HCT116 (cell line): ENCODE measurements at regions not wholly inside any gene's neighbourhood (a gene's known extent, or its start where the extent isn't known, plus 50 kb on each side); places are given as distances from the start of the nearest gene placed in this dataset.

Experiments used
- ATAC-seq: fragments of 200-7000 bp; cut with Tn5 transposase; 2 replicates; pipeline ENCODE4 v1.9.1; 2020; ENCODE audit warnings: mild to moderate bottlenecking, moderate library complexity
- BruUV-seq: library from RNA; stranded (reverse); fragments of 400-500 nt; replicated peaks from 2 replicates; lab custom pipeline; 2021; lab: Mats Ljungman, UMichigan
- CTCF ChIA-PET: fragments of 300-600 bp; sonication (Branson Sonifier 250); formaldehyde crosslinking; loops from one replicate; lab custom pipeline; 2021; ENCODE audit warnings: antibody characterized with exemption; lab: Charles Lee
- POLR2A ChIA-PET: fragments of 300-600, 350-600 bp; sonication (Branson Sonifier 250); formaldehyde crosslinking; loops from one replicate; lab custom pipeline; 2021; ENCODE audit warnings: antibody characterized with exemption; lab: Charles Lee
- RAD21 ChIA-PET, 2 experiments: fragments of 300-600 bp; sonication (Branson Sonifier 250); formaldehyde crosslinking; loops; one replicate each; lab custom pipeline; 2023; ENCODE audit warnings: low total read pairs in 2 of 2; ENCODE audit not compliant: uncharacterized antibody in 2 of 2, unreplicated experiment in 2 of 2, low non-redundant PET in 1 of 2; lab: Charles Lee
- DNase-seq: peaks from one replicate; pipeline ENCODE4 v3.0.0-alpha.2; 2010; ENCODE audit warnings: low read depth, low spot score
- H2AFZ ChIP-seq: fragments of 200-600 bp; shearing (Covaris generic), sonication (generic); 2 replicates; pipeline ENCODE4 v1.6.1; 2017; ENCODE audit warnings: low read depth, mixed run types, mixed read lengths, antibody characterized with exemption, low read length; ENCODE audit not compliant: poor library complexity, severe bottlenecking
- H3K27ac ChIP-seq: 2 replicates; pipeline ENCODE4 v1.5.1; 2012; ENCODE audit warnings: low read depth, low read length
- H3K27me3 ChIP-seq: fragments of 200-600 bp; sonication (generic); 2 replicates; pipeline ENCODE4 v1.6.1; 2016; ENCODE audit warnings: mixed run types, low read length, mixed read lengths; ENCODE audit not compliant: insufficient read depth
- H3K36me3 ChIP-seq, 2 experiments: fragments of 200-500 bp in 1 of 2; fragments of 200-600 bp in 1 of 2; sonication (Bioruptor generic) in 1 of 2; sonication (generic) in 1 of 2; 2 replicates each; pipeline versions ENCODE4 v1.5.1 to v1.6.1; 2014 to 2016; ENCODE audit warnings: low read length in 2 of 2, inconsistent platforms in 1 of 2, mixed read lengths in 1 of 2, mixed run types in 1 of 2; ENCODE audit not compliant: insufficient read depth in 2 of 2, control insufficient read depth in 1 of 2
- H3K4me1 ChIP-seq, 2 experiments: fragments of 200-600 bp in 1 of 2; sonication (generic) in 1 of 2; 2 replicates each; pipeline versions ENCODE4 v1.5.1 to v1.6.1; 2012 to 2017; ENCODE audit warnings: low read length in 2 of 2, inconsistent platforms in 1 of 2, mild to moderate bottlenecking in 1 of 2, mixed read lengths in 1 of 2, mixed run types in 1 of 2, moderate library complexity in 1 of 2; ENCODE audit not compliant: insufficient read depth in 2 of 2, control insufficient read depth in 1 of 2
- H3K4me2 ChIP-seq: fragments of 200-600 bp; sonication (generic); 2 replicates; pipeline ENCODE4 v1.6.1; 2017; ENCODE audit warnings: mixed run types, low read length, mixed read lengths
- H3K4me3 ChIP-seq, 2 experiments: fragments of 200-600 bp in 1 of 2; sonication (generic) in 1 of 2; replicated peaks in 1 of 2; 2 replicates each; pipeline ENCODE4 v1.5.1; 2011 to 2016; ENCODE audit warnings: low read length in 2 of 2, control low read depth in 1 of 2, low read depth in 1 of 2, mild to moderate bottlenecking in 1 of 2, mixed read lengths in 1 of 2, mixed run types in 1 of 2
- H3K79me2 ChIP-seq: fragments of 200-600 bp; sonication (generic); 2 replicates; pipeline ENCODE4 v1.6.1; 2017; ENCODE audit warnings: mild to moderate bottlenecking, mixed run types, low read length, moderate library complexity, mixed read lengths; ENCODE audit not compliant: insufficient read depth
- H3K9ac ChIP-seq: fragments of 200-600 bp; sonication (generic); 2 replicates; pipeline ENCODE4 v1.6.1; 2016; ENCODE audit warnings: low read length, mixed read lengths
- H3K9me2 ChIP-seq: fragments of 200-600 bp; sonication (generic), shearing (Covaris generic); 2 replicates; pipeline ENCODE4 v1.6.1; 2017; ENCODE audit warnings: mixed run types, mild to moderate bottlenecking, moderate library complexity; ENCODE audit not compliant: insufficient read depth
- H3K9me3 ChIP-seq, 2 experiments: fragments of 200-500 bp in 1 of 2; fragments of 200-600 bp in 1 of 2; sonication (Bioruptor generic) in 1 of 2; sonication (generic) in 1 of 2; 2 replicates each; pipeline ENCODE4 v1.6.1; 2014 to 2017; ENCODE audit warnings: low read length in 2 of 2, mixed read lengths in 2 of 2, inconsistent platforms in 1 of 2, low read depth in 1 of 2, mild to moderate bottlenecking in 1 of 2, mixed run types in 1 of 2, moderate library complexity in 1 of 2; ENCODE audit not compliant: control insufficient read depth in 1 of 2, insufficient read depth in 1 of 2
- H4K20me1 ChIP-seq: fragments of 200-600 bp; sonication (generic), shearing (Covaris generic); 2 replicates; pipeline ENCODE4 v1.6.1; 2017; ENCODE audit warnings: mixed run types, mild to moderate bottlenecking, moderate library complexity; ENCODE audit not compliant: insufficient read depth
- EGR1 ChIP-seq: IDR thresholded peaks from 2 replicates; pipeline ENCODE4 v1.6.1; 2012; ENCODE audit warnings: low read depth
- EZH2phosphoT487 ChIP-seq: fragments of 200-600 bp; IDR thresholded peaks from 2 replicates; pipeline ENCODE4 v1.6.1; 2018; ENCODE audit warnings: antibody characterized with exemption, borderline replicate concordance
- POLR2A ChIP-seq: IDR thresholded peaks from 2 replicates; pipeline ENCODE4 v1.7.0; 2011; ENCODE audit warnings: borderline replicate concordance; ENCODE audit not compliant: insufficient read depth, insufficient read length; ENCODE audit errors: extremely low read depth
- RAD21 ChIP-seq: IDR thresholded peaks from 2 replicates; pipeline ENCODE4 v1.6.1; 2012; ENCODE audit warnings: low read depth, mild to moderate bottlenecking
- SRF ChIP-seq: IDR thresholded peaks from 2 replicates; pipeline ENCODE4 v1.6.1; 2012; ENCODE audit warnings: low read depth
- intact Hi-C: fragments of 100-400 bp; cut with micrococcal nuclease; formaldehyde crosslinking; loops from 2 replicates; pipeline ENCODE4 v1.10.0; 2022
- TF ChIP-seq, protein P1 (sequence below), 3 experiments: fragments of 200-600 bp in 1 of 3; sonication (generic) in 1 of 3; IDR thresholded peaks in 2 of 3; conservative IDR thresholded peaks in 1 of 3; 2 replicates each; pipeline ENCODE4 v1.5.1; 2012 to 2017; ENCODE audit warnings: low read depth in 2 of 3, low read length in 2 of 3, antibody characterized with exemption in 1 of 3, borderline replicate concordance in 1 of 3, control low read depth in 1 of 3, mild to moderate bottlenecking in 1 of 3, mixed read lengths in 1 of 3, mixed run types in 1 of 3, moderate library complexity in 1 of 3; ENCODE audit not compliant: insufficient read depth in 1 of 3

DNA sequence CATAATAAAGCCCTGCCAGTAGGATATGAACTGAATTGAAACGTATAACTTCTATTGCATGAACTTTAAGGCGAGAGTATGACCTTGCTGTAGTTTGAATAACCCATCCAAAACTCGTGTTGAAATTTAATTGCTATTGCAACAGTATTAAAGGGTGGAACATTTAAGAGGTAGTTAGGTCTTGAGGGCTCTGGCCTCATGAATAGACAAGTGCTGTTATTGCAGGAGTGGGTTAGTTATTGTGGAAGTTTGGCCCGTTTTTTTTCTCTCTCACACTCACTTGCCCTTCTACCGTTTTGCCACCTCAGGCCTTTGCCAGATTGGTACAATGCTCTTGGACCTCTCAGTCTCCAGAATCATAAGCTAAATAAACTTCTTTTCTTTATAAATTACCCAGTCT, 473.7 kb upstream of the SYT1 start (continued):
- TF ChIP-seq, protein P1, sequence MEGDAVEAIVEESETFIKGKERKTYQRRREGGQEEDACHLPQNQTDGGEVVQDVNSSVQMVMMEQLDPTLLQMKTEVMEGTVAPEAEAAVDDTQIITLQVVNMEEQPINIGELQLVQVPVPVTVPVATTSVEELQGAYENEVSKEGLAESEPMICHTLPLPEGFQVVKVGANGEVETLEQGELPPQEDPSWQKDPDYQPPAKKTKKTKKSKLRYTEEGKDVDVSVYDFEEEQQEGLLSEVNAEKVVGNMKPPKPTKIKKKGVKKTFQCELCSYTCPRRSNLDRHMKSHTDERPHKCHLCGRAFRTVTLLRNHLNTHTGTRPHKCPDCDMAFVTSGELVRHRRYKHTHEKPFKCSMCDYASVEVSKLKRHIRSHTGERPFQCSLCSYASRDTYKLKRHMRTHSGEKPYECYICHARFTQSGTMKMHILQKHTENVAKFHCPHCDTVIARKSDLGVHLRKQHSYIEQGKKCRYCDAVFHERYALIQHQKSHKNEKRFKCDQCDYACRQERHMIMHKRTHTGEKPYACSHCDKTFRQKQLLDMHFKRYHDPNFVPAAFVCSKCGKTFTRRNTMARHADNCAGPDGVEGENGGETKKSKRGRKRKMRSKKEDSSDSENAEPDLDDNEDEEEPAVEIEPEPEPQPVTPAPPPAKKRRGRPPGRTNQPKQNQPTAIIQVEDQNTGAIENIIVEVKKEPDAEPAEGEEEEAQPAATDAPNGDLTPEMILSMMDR (IDR thresholded peaks at IDR 0.05 in 2 of 3, conservative IDR thresholded peaks at IDR 0.05 in 1 of 3; ENCODE audit: borderline replicate concordance in 1 of 3, insufficient read depth in 1 of 3, low read depth in 2 of 3, low read length in 2 of 3): no peak

DNA sequence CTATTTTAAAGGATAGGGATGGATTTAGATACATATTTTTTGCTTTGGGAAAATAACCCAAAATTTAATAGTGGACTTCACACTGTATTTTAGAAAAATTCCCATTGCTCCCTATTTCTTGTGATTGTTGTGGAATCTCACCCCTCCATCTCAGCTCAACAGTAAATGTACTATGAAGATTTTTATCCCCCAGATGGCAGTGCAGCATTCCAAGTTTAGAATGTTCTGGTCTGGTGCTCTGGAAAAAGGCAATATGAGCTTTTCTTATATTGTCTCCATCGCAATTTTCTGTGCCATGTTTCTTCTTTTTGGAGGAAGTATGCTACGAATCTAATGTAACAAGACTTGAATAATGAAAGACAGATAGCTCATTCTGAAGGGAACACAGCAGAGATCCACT, 471.7 kb upstream of the SYT1 start:
- TF ChIP-seq EZH2phosphoT487: no peak
- TF ChIP-seq RAD21: peak; percentile 48
- TF ChIP-seq POLR2A: no peak
- no peak for TF ChIP-seq EGR1
- TF ChIP-seq SRF: no peak
- TF ChIP-seq, protein P1 (IDR thresholded peaks at IDR 0.05 in 2 of 3, conservative IDR thresholded peaks at IDR 0.05 in 1 of 3; ENCODE audit: borderline replicate concordance in 1 of 3, insufficient read depth in 1 of 3, low read depth in 2 of 3, low read length in 2 of 3): peak in 2 of 3 experiments; percentile 22 to 27; a peak in 3 of 6 replicates
- ChIA-PET CTCF (interaction anchor here (0.7 to 1.1 kb wide), 4 partner anchors 11 to 1139 kb away, joined by 3 read pairs; no protein-coding TSS in a partner anchor), RAD21 (no interaction called here), POLR2A (no interaction called here)
- Histone ChIP-seq H3K27me3 (no peaks in the 10 kb centered on the region), H3K9ac (no peak overlapping the region), H3K4me2 (no peak overlapping the region), H3K4me1 (no peaks in the 10 kb centered on the region), H3K79me2 (no peaks in the 10 kb centered on the region), H4K20me1 (no peaks in the 10 kb centered on the region), H3K9me2 (no peaks in the 10 kb centered on the region), H3K27ac (no peak overlapping the region), H3K36me3 (no peaks in the 10 kb centered on the region), H3K9me3 (no peaks in the 10 kb centered on the region), H3K4me3 (no peak overlapping the region), H2AFZ (no peak overlapping the region)
- intact Hi-C loops: loop anchor here (10.0 kb wide), 1 partner anchor 952 kb away; no protein-coding TSS in a partner anchor
- ATAC-seq: no peak
- no peak for DNase-seq
- BruUV-seq: no TSS peak
